HCT116 (cell line): ENCODE measurements at regions not wholly inside any gene's neighbourhood (a gene's known extent, or its start where the extent isn't known, plus 50 kb on each side); places are given as distances from the start of the nearest gene placed in this dataset.

Source experiments
- ATAC-seq: fragments of 200-7000 bp; cut with Tn5 transposase; 2 replicates; pipeline ENCODE4 v1.9.1; 2020; ENCODE audit warnings: mild to moderate bottlenecking, moderate library complexity
- BruUV-seq: library from RNA; stranded (reverse); fragments of 400-500 nt; replicated peaks from 2 replicates; lab custom pipeline; 2021; lab: Mats Ljungman, UMichigan
- CTCF ChIA-PET: fragments of 300-600 bp; sonication (Branson Sonifier 250); formaldehyde crosslinking; loops from one replicate; lab custom pipeline; 2021; ENCODE audit warnings: antibody characterized with exemption; lab: Charles Lee
- POLR2A ChIA-PET: fragments of 300-600, 350-600 bp; sonication (Branson Sonifier 250); formaldehyde crosslinking; loops from one replicate; lab custom pipeline; 2021; ENCODE audit warnings: antibody characterized with exemption; lab: Charles Lee
- RAD21 ChIA-PET, 2 experiments: fragments of 300-600 bp; sonication (Branson Sonifier 250); formaldehyde crosslinking; loops; one replicate each; lab custom pipeline; 2023; ENCODE audit warnings: low total read pairs in 2 of 2; ENCODE audit not compliant: uncharacterized antibody in 2 of 2, unreplicated experiment in 2 of 2, low non-redundant PET in 1 of 2; lab: Charles Lee
- DNase-seq: peaks from one replicate; pipeline ENCODE4 v3.0.0-alpha.2; 2010; ENCODE audit warnings: low read depth, low spot score
- H2AFZ ChIP-seq: fragments of 200-600 bp; shearing (Covaris generic), sonication (generic); 2 replicates; pipeline ENCODE4 v1.6.1; 2017; ENCODE audit warnings: low read depth, mixed run types, mixed read lengths, antibody characterized with exemption, low read length; ENCODE audit not compliant: poor library complexity, severe bottlenecking
- H3K27ac ChIP-seq: 2 replicates; pipeline ENCODE4 v1.5.1; 2012; ENCODE audit warnings: low read depth, low read length
- H3K27me3 ChIP-seq: fragments of 200-600 bp; sonication (generic); 2 replicates; pipeline ENCODE4 v1.6.1; 2016; ENCODE audit warnings: mixed run types, low read length, mixed read lengths; ENCODE audit not compliant: insufficient read depth
- H3K36me3 ChIP-seq, 2 experiments: fragments of 200-500 bp in 1 of 2; fragments of 200-600 bp in 1 of 2; sonication (Bioruptor generic) in 1 of 2; sonication (generic) in 1 of 2; 2 replicates each; pipeline versions ENCODE4 v1.5.1 to v1.6.1; 2014 to 2016; ENCODE audit warnings: low read length in 2 of 2, inconsistent platforms in 1 of 2, mixed read lengths in 1 of 2, mixed run types in 1 of 2; ENCODE audit not compliant: insufficient read depth in 2 of 2, control insufficient read depth in 1 of 2
- H3K4me1 ChIP-seq, 2 experiments: fragments of 200-600 bp in 1 of 2; sonication (generic) in 1 of 2; 2 replicates each; pipeline versions ENCODE4 v1.5.1 to v1.6.1; 2012 to 2017; ENCODE audit warnings: low read length in 2 of 2, inconsistent platforms in 1 of 2, mild to moderate bottlenecking in 1 of 2, mixed read lengths in 1 of 2, mixed run types in 1 of 2, moderate library complexity in 1 of 2; ENCODE audit not compliant: insufficient read depth in 2 of 2, control insufficient read depth in 1 of 2
- H3K4me2 ChIP-seq: fragments of 200-600 bp; sonication (generic); 2 replicates; pipeline ENCODE4 v1.6.1; 2017; ENCODE audit warnings: mixed run types, low read length, mixed read lengths
- H3K4me3 ChIP-seq, 2 experiments: fragments of 200-600 bp in 1 of 2; sonication (generic) in 1 of 2; replicated peaks in 1 of 2; 2 replicates each; pipeline ENCODE4 v1.5.1; 2011 to 2016; ENCODE audit warnings: low read length in 2 of 2, control low read depth in 1 of 2, low read depth in 1 of 2, mild to moderate bottlenecking in 1 of 2, mixed read lengths in 1 of 2, mixed run types in 1 of 2
- H3K79me2 ChIP-seq: fragments of 200-600 bp; sonication (generic); 2 replicates; pipeline ENCODE4 v1.6.1; 2017; ENCODE audit warnings: mild to moderate bottlenecking, mixed run types, low read length, moderate library complexity, mixed read lengths; ENCODE audit not compliant: insufficient read depth
- H3K9ac ChIP-seq: fragments of 200-600 bp; sonication (generic); 2 replicates; pipeline ENCODE4 v1.6.1; 2016; ENCODE audit warnings: low read length, mixed read lengths
- H3K9me2 ChIP-seq: fragments of 200-600 bp; sonication (generic), shearing (Covaris generic); 2 replicates; pipeline ENCODE4 v1.6.1; 2017; ENCODE audit warnings: mixed run types, mild to moderate bottlenecking, moderate library complexity; ENCODE audit not compliant: insufficient read depth
- H3K9me3 ChIP-seq, 2 experiments: fragments of 200-500 bp in 1 of 2; fragments of 200-600 bp in 1 of 2; sonication (Bioruptor generic) in 1 of 2; sonication (generic) in 1 of 2; 2 replicates each; pipeline ENCODE4 v1.6.1; 2014 to 2017; ENCODE audit warnings: low read length in 2 of 2, mixed read lengths in 2 of 2, inconsistent platforms in 1 of 2, low read depth in 1 of 2, mild to moderate bottlenecking in 1 of 2, mixed run types in 1 of 2, moderate library complexity in 1 of 2; ENCODE audit not compliant: control insufficient read depth in 1 of 2, insufficient read depth in 1 of 2
- H4K20me1 ChIP-seq: fragments of 200-600 bp; sonication (generic), shearing (Covaris generic); 2 replicates; pipeline ENCODE4 v1.6.1; 2017; ENCODE audit warnings: mixed run types, mild to moderate bottlenecking, moderate library complexity; ENCODE audit not compliant: insufficient read depth
- CEBPB ChIP-seq: IDR thresholded peaks from 2 replicates; pipeline ENCODE4 v1.6.1; 2012; ENCODE audit warnings: low read depth
- EGR1 ChIP-seq: IDR thresholded peaks from 2 replicates; pipeline ENCODE4 v1.6.1; 2012; ENCODE audit warnings: low read depth
- ELF1 ChIP-seq: IDR thresholded peaks from 2 replicates; pipeline ENCODE4 v1.6.1; 2012; ENCODE audit warnings: low read depth, borderline replicate concordance
- EZH2phosphoT487 ChIP-seq: fragments of 200-600 bp; IDR thresholded peaks from 2 replicates; pipeline ENCODE4 v1.6.1; 2018; ENCODE audit warnings: antibody characterized with exemption, borderline replicate concordance
- FOSL1 ChIP-seq: IDR thresholded peaks from 2 replicates; pipeline ENCODE4 v1.6.1; 2012; ENCODE audit warnings: low read depth
- JUND ChIP-seq: IDR thresholded peaks from 2 replicates; pipeline ENCODE4 v1.6.1; 2012
- POLR2A ChIP-seq: IDR thresholded peaks from 2 replicates; pipeline ENCODE4 v1.7.0; 2011; ENCODE audit warnings: borderline replicate concordance; ENCODE audit not compliant: insufficient read depth, insufficient read length; ENCODE audit errors: extremely low read depth
- POLR2AphosphoS5 ChIP-seq: IDR thresholded peaks from 2 replicates; pipeline ENCODE4 v1.6.1; 2011; ENCODE audit warnings: mild to moderate bottlenecking, low read depth, low read length, moderate library complexity
- RAD21 ChIP-seq: IDR thresholded peaks from 2 replicates; pipeline ENCODE4 v1.6.1; 2012; ENCODE audit warnings: low read depth, mild to moderate bottlenecking
- SIN3A ChIP-seq: IDR thresholded peaks from 2 replicates; pipeline ENCODE4 v1.6.1; 2012; ENCODE audit warnings: low read depth
- SP1 ChIP-seq: IDR thresholded peaks from 2 replicates; pipeline ENCODE4 v1.6.1; 2012; ENCODE audit warnings: low read depth
- SRF ChIP-seq: IDR thresholded peaks from 2 replicates; pipeline ENCODE4 v1.6.1; 2012; ENCODE audit warnings: low read depth
- ZFX ChIP-seq: fragments of 450-650 bp; IDR thresholded peaks from 2 replicates; pipeline ENCODE4 v1.6.1; 2017
- ZNF274 ChIP-seq: fragments of 200-500 bp; sonication (Bioruptor generic); IDR thresholded peaks from 2 replicates; pipeline ENCODE4 v1.6.1; 2014; ENCODE audit warnings: mild to moderate bottlenecking, low read depth, low read length, inconsistent platforms
- intact Hi-C: fragments of 100-400 bp; cut with micrococcal nuclease; formaldehyde crosslinking; loops from 2 replicates; pipeline ENCODE4 v1.10.0; 2022
- TF ChIP-seq, protein P1 (sequence below): IDR thresholded peaks from 2 replicates; pipeline ENCODE4 v1.6.1; 2012; ENCODE audit warnings: low read depth
- TF ChIP-seq, protein P2 (sequence below), 3 experiments: fragments of 200-600 bp in 1 of 3; sonication (generic) in 1 of 3; IDR thresholded peaks in 2 of 3; conservative IDR thresholded peaks in 1 of 3; 2 replicates each; pipeline ENCODE4 v1.5.1; 2012 to 2017; ENCODE audit warnings: low read depth in 2 of 3, low read length in 2 of 3, antibody characterized with exemption in 1 of 3, borderline replicate concordance in 1 of 3, control low read depth in 1 of 3, mild to moderate bottlenecking in 1 of 3, mixed read lengths in 1 of 3, mixed run types in 1 of 3, moderate library complexity in 1 of 3; ENCODE audit not compliant: insufficient read depth in 1 of 3
- TF ChIP-seq, protein P3 (sequence below): IDR thresholded peaks from 2 replicates; pipeline ENCODE4 v1.6.1; 2011; ENCODE audit warnings: mild to moderate bottlenecking, low read length, moderate library complexity; ENCODE audit not compliant: insufficient replicate concordance; ENCODE audit errors: extremely low read depth
- TF ChIP-seq, protein P4 (sequence below): IDR thresholded peaks from 2 replicates; pipeline ENCODE4 v1.6.1; 2012

DNA sequence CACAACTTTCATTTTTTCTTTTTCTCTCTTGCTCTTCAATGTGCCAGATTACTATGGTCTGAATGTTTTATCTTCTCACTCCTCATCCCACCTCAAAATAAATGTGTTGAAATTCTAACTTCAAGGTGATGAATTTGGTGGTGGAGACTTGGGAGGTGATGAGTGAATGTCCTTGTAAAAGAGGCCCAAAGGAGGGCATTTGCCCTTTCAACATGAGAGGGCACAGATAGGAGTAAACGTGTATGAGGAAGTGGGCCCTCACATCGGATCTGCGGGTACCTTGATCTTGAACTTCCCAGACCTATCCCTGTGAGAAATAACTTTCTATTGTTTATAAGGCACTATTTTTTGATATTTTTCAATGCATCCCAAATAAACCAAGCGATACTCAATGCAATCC lies 412.3 kb upstream of the ADGRL2 start (continued):
- TF ChIP-seq, protein P1, sequence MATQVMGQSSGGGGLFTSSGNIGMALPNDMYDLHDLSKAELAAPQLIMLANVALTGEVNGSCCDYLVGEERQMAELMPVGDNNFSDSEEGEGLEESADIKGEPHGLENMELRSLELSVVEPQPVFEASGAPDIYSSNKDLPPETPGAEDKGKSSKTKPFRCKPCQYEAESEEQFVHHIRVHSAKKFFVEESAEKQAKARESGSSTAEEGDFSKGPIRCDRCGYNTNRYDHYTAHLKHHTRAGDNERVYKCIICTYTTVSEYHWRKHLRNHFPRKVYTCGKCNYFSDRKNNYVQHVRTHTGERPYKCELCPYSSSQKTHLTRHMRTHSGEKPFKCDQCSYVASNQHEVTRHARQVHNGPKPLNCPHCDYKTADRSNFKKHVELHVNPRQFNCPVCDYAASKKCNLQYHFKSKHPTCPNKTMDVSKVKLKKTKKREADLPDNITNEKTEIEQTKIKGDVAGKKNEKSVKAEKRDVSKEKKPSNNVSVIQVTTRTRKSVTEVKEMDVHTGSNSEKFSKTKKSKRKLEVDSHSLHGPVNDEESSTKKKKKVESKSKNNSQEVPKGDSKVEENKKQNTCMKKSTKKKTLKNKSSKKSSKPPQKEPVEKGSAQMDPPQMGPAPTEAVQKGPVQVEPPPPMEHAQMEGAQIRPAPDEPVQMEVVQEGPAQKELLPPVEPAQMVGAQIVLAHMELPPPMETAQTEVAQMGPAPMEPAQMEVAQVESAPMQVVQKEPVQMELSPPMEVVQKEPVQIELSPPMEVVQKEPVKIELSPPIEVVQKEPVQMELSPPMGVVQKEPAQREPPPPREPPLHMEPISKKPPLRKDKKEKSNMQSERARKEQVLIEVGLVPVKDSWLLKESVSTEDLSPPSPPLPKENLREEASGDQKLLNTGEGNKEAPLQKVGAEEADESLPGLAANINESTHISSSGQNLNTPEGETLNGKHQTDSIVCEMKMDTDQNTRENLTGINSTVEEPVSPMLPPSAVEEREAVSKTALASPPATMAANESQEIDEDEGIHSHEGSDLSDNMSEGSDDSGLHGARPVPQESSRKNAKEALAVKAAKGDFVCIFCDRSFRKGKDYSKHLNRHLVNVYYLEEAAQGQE: no peak
- TF ChIP-seq CEBPB (no peak), SRF (no peak), SIN3A (no peak)

DNA sequence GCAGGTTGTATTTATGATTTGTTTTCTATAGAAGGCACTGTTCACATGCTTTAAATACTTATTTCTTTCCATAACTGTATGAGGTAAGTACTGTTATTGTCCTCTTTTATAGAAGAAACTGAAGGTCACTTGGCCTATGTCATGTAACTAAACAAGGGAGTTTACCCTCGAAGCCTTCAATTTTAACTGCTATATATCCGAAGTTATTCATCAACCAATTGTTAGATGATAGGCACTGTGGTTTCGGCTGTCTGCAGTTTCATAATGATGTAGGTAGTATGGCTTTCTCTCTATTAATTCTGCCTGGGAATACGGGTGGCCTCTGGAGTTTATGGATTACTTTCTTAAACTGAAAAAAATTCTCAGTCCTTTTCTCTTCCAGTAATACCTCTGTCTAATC lies 413.3 kb upstream of the ADGRL2 start:
- no peaks in the 10 kb centered on the region for H3K79me2 ChIP-seq
- H3K4me2 ChIP-seq: no peak overlapping the region
- DNase-seq (no peak), ATAC-seq (no peak)
- no peaks in the 10 kb centered on the region for H3K9me2 ChIP-seq
- no peaks in the 10 kb centered on the region for H4K20me1 ChIP-seq
- ChIA-PET RAD21 (no interaction called here), POLR2A (no interaction called here), CTCF (no interaction called here)
- BruUV-seq: no TSS peak
- H3K9ac ChIP-seq: no peak overlapping the region
- TF ChIP-seq, protein P2, sequence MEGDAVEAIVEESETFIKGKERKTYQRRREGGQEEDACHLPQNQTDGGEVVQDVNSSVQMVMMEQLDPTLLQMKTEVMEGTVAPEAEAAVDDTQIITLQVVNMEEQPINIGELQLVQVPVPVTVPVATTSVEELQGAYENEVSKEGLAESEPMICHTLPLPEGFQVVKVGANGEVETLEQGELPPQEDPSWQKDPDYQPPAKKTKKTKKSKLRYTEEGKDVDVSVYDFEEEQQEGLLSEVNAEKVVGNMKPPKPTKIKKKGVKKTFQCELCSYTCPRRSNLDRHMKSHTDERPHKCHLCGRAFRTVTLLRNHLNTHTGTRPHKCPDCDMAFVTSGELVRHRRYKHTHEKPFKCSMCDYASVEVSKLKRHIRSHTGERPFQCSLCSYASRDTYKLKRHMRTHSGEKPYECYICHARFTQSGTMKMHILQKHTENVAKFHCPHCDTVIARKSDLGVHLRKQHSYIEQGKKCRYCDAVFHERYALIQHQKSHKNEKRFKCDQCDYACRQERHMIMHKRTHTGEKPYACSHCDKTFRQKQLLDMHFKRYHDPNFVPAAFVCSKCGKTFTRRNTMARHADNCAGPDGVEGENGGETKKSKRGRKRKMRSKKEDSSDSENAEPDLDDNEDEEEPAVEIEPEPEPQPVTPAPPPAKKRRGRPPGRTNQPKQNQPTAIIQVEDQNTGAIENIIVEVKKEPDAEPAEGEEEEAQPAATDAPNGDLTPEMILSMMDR (IDR thresholded peaks at IDR 0.05 in 2 of 3, conservative IDR thresholded peaks at IDR 0.05 in 1 of 3; ENCODE audit: borderline replicate concordance in 1 of 3, insufficient read depth in 1 of 3, low read depth in 2 of 3, low read length in 2 of 3): no peak
- TF ChIP-seq, protein P3, sequence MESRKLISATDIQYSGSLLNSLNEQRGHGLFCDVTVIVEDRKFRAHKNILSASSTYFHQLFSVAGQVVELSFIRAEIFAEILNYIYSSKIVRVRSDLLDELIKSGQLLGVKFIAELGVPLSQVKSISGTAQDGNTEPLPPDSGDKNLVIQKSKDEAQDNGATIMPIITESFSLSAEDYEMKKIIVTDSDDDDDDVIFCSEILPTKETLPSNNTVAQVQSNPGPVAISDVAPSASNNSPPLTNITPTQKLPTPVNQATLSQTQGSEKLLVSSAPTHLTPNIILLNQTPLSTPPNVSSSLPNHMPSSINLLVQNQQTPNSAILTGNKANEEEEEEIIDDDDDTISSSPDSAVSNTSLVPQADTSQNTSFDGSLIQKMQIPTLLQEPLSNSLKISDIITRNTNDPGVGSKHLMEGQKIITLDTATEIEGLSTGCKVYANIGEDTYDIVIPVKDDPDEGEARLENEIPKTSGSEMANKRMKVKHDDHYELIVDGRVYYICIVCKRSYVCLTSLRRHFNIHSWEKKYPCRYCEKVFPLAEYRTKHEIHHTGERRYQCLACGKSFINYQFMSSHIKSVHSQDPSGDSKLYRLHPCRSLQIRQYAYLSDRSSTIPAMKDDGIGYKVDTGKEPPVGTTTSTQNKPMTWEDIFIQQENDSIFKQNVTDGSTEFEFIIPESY: no peak
- TF ChIP-seq POLR2A (no peak), SIN3A (no peak), EZH2phosphoT487 (no peak), POLR2AphosphoS5 (no peak), ZNF274 (no peak), JUND (no peak), EGR1 (no peak), SP1 (no peak), CEBPB (no peak), RAD21 (no peak), ZFX (no peak), ELF1 (no peak), FOSL1 (no peak)
- TF ChIP-seq, protein P4, sequence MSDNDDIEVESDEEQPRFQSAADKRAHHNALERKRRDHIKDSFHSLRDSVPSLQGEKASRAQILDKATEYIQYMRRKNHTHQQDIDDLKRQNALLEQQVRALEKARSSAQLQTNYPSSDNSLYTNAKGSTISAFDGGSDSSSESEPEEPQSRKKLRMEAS: no peak
- no peaks in the 10 kb centered on the region for H3K27me3 ChIP-seq
- no peak overlapping the region for H2AFZ ChIP-seq
- H3K9me3 ChIP-seq: no peaks in the 10 kb centered on the region
- no peaks in the 10 kb centered on the region for H3K36me3 ChIP-seq
- no peaks in the 10 kb centered on the region for H3K4me1 ChIP-seq
- H3K4me3 ChIP-seq: no peak overlapping the region
- no peak overlapping the region for H3K27ac ChIP-seq
- intact Hi-C loops: no loop called here
